Endothelial cell (in vitro differentiated cells): ENCODE measurements at regions not wholly inside any gene's neighbourhood (a gene's known extent, or its start where the extent isn't known, plus 50 kb on each side); places are given as distances from the start of the nearest gene placed in this dataset.

Experiments
- DNase-seq: peaks from one replicate; pipeline ENCODE4 v3.0.0; 2021; ENCODE audit warnings: low spot score
- H3K27ac Mint-ChIP-seq: one replicate; pipeline ENCODE4 v1.8.0; 2021; ENCODE audit warnings: mixed read lengths, inconsistent platforms; ENCODE audit not compliant: unreplicated experiment
- H3K27me3 Mint-ChIP-seq: one replicate; pipeline ENCODE4 v1.8.0; 2021; ENCODE audit warnings: mild to moderate bottlenecking, moderate library complexity, mixed read lengths, inconsistent platforms; ENCODE audit not compliant: unreplicated experiment
- H3K36me3 Mint-ChIP-seq: one replicate; pipeline ENCODE4 v1.8.0; 2021; ENCODE audit warnings: mild to moderate bottlenecking, low read depth, mixed read lengths, inconsistent platforms; ENCODE audit not compliant: unreplicated experiment
- H3K4me1 Mint-ChIP-seq: one replicate; pipeline ENCODE4 v1.8.0; 2021; ENCODE audit warnings: mild to moderate bottlenecking, mixed read lengths, inconsistent platforms; ENCODE audit not compliant: unreplicated experiment
- H3K4me3 Mint-ChIP-seq: one replicate; pipeline ENCODE4 v1.8.0; 2021; ENCODE audit warnings: mild to moderate bottlenecking, mixed read lengths, inconsistent platforms; ENCODE audit not compliant: unreplicated experiment
- H3K9me3 Mint-ChIP-seq: one replicate; pipeline ENCODE4 v1.8.0; 2021; ENCODE audit warnings: mixed read lengths, inconsistent platforms; ENCODE audit not compliant: unreplicated experiment
- TF ChIP-seq, protein P1 (sequence below): fragments of 200-600 bp; sonication (generic); IDR thresholded peaks from one replicate; pipeline ENCODE4 v1.5.0; 2021; ENCODE audit warnings: antibody characterized with exemption; ENCODE audit not compliant: unreplicated experiment

DNA sequence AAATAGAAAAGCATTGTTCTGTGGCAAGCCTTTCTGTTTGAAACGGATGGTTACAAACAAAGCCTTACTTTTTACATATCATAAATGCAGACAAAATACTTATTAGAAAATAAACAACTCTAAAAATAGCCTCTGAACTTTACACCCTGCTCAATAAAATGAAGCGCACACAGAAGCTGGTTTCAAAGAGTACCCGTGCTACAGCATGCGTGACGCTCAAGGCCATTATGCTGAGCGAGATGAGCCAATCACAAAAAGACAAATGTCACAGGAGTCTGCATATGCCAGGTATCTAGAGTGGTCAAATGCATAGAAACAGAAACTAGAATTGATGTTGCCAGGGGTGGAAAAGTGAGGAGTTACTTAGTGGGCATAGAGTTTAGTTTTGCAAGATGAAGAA is 326.5 kb upstream of the GATB start:
- H3K36me3 Mint-ChIP-seq = no peaks in the 10 kb centered on the region
- H3K27ac Mint-ChIP-seq = no peak overlapping the region
- no peaks in the 10 kb centered on the region for H3K9me3 Mint-ChIP-seq
- H3K4me1 Mint-ChIP-seq = peaks cover 4% of the 10 kb centered on the region
- DNase-seq = no peak
- TF ChIP-seq, protein P1, sequence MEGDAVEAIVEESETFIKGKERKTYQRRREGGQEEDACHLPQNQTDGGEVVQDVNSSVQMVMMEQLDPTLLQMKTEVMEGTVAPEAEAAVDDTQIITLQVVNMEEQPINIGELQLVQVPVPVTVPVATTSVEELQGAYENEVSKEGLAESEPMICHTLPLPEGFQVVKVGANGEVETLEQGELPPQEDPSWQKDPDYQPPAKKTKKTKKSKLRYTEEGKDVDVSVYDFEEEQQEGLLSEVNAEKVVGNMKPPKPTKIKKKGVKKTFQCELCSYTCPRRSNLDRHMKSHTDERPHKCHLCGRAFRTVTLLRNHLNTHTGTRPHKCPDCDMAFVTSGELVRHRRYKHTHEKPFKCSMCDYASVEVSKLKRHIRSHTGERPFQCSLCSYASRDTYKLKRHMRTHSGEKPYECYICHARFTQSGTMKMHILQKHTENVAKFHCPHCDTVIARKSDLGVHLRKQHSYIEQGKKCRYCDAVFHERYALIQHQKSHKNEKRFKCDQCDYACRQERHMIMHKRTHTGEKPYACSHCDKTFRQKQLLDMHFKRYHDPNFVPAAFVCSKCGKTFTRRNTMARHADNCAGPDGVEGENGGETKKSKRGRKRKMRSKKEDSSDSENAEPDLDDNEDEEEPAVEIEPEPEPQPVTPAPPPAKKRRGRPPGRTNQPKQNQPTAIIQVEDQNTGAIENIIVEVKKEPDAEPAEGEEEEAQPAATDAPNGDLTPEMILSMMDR = no peak
- H3K4me3 Mint-ChIP-seq = no peak overlapping the region
- H3K27me3 Mint-ChIP-seq = no peaks in the 10 kb centered on the region

DNA sequence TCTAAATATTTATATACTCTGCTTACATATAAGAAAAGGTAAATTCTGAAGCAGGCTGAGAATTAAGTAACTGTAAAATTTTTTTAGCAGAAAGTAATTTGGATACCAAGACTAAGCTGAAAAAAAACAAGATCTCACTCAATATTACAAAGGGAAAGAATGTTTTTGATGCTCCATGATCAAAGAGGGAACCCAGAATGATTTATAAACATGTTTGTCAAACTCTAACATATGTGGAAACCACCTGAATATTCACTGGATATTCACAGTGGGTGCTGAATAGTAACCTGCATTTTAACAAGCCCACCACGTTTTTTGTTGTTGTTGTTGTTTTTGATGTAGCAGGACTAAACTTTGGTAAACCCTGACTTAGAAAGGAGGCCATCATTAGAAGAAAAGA is 324.9 kb upstream of the GATB start:
- H3K27ac Mint-ChIP-seq = no peak overlapping the region
- H3K9me3 Mint-ChIP-seq = no peaks in the 10 kb centered on the region
- H3K4me3 Mint-ChIP-seq = no peak overlapping the region
- H3K27me3 Mint-ChIP-seq = peaks cover 2% of the 10 kb centered on the region
- no peak for DNase-seq
- peaks cover 12% of the 10 kb centered on the region for H3K4me1 Mint-ChIP-seq
- H3K36me3 Mint-ChIP-seq = no peaks in the 10 kb centered on the region
- TF ChIP-seq, protein P1 = no peak

DNA sequence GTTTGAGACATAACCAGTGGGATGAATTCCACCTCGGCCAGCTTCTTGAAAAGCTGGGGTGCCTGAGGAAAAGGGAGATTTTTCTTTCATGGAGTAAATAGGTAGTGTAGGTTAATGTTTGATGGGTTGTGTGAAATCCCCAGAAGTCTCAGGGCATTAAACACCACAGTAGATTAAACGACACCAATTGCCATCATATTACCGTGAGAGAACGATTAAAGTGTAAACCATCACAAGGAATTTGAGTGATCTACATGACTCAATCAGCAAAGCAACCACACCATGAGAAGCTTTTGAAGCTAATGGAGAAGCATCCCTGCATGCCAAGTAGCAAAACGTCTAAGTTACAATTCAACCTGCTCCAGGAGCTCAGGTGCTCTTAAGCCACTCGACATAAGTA is 322.5 kb upstream of the GATB start:
- no peak for DNase-seq
- no peak overlapping the region for H3K4me3 Mint-ChIP-seq
- no peak overlapping the region for H3K27ac Mint-ChIP-seq
- H3K9me3 Mint-ChIP-seq = no peaks in the 10 kb centered on the region
- no peaks in the 10 kb centered on the region for H3K36me3 Mint-ChIP-seq
- peaks cover 2% of the 10 kb centered on the region for H3K27me3 Mint-ChIP-seq
- peaks cover 8% of the 10 kb centered on the region for H3K4me1 Mint-ChIP-seq
- TF ChIP-seq, protein P1 = no peak

DNA sequence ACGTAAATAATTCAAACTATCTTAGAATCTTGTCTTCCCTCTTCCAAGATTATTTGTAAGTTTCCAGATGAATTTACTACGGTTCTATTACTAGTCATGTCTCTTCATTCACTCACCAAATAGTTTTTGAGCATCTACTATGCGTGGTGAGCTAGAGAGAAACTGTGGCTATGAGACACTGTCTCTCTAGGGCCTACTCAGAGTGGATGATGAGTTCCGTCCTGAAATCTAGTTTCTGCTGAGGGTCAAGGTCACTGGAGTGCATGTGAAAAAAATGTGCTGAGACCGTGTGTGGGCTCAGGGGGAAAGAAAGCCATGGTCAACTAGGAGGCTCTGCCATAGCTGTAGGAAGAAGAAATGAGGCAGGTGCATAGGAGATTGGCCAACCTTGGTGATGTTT is 320.2 kb upstream of the GATB start:
- H3K27me3 Mint-ChIP-seq = peaks cover 2% of the 10 kb centered on the region
- no peaks in the 10 kb centered on the region for H3K9me3 Mint-ChIP-seq
- no peak for DNase-seq
- H3K4me3 Mint-ChIP-seq = no peak overlapping the region
- no peaks in the 10 kb centered on the region for H3K36me3 Mint-ChIP-seq
- TF ChIP-seq, protein P1 = no peak
- peaks cover 8% of the 10 kb centered on the region for H3K4me1 Mint-ChIP-seq
- no peak overlapping the region for H3K27ac Mint-ChIP-seq

DNA sequence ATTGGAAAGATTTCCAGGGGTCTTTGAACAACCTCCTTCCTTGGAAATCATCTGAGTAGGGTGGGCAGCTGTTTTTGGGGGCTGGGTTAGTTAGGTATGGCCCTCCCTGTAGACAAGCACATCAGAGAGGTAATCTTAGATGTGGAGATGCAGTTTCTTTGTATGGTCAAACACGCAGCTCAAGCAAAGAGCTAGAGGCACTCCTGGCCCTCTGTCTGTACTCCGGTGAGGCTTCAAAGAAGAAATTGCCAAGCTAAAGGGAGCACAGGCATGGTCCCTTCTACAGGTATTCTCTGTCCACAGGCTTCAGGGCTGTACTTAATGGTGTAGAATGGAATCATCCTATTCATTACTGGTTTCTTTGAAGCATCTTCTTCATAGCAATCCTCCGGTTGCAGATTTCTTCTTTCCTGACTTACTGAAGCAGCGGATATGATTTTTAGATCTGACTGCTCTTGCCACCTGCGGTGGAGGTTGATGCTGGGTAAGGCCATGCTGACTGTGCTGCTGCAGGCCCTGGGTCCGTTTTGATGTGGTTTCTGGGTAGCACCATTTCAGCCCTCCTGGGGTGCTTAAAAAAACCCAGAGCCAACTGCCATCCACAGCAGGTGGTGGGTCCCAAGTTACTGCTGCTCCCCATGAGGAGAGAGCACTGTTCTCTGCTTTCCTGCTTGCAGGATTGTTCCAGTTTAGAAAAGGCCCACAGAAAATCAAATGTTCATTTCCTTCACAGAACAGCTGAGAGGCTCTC is 318.9 kb upstream of the GATB start:
- H3K4me1 Mint-ChIP-seq = peaks cover 11% of the 10 kb centered on the region
- H3K27me3 Mint-ChIP-seq = peaks cover 2% of the 10 kb centered on the region
- H3K4me3 Mint-ChIP-seq = no peak overlapping the region
- no peaks in the 10 kb centered on the region for H3K9me3 Mint-ChIP-seq
- H3K27ac Mint-ChIP-seq = no peak overlapping the region
- DNase-seq = no peak
- no peaks in the 10 kb centered on the region for H3K36me3 Mint-ChIP-seq
- TF ChIP-seq, protein P1 = no peak
